GM21825 (cell line): ENCODE measurements at regions not wholly inside any gene's neighbourhood (a gene's known extent, or its start where the extent isn't known, plus 50 kb on each side); places are given as distances from the start of the nearest gene placed in this dataset.
"Not testable (repeated sequence)": the region's sequence is repeated elsewhere in the genome, so short reads cannot be mapped to it uniquely, and the experiment has no call there.

Experiments used
- ATAC-seq: cut with Tn5 transposase; IDR thresholded peaks from one replicate; pipeline ENCODE4 v1.9.1; 2021; ENCODE audit warnings: mild to moderate bottlenecking, moderate library complexity; ENCODE audit not compliant: unreplicated experiment

DNA sequence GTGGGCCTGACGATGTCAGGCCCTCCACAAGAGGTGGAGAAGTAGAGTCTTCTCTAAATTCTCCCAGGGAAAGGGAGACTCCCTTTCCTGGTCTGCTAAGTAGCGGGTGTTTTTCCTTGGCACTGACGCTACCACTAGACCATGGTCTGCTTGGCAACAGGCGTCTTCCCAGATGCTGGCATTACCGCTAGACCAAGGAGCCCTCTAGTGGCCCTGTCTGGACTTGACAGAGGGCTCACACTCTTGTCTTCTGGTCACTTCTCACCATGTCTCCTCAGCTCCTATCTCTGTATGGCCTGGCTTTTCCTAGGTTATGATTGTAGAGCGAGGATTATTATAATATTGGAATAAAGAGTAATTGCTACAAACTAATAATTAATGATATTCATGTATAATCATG is 51.1 kb upstream of the RASSF6 start:
- ATAC-seq, result not testable (repeated sequence)

GRCh38 chr4:73673286-73673685 is 53.0 kb upstream of the RASSF6 start:
- ATAC-seq, result no peak

DNA sequence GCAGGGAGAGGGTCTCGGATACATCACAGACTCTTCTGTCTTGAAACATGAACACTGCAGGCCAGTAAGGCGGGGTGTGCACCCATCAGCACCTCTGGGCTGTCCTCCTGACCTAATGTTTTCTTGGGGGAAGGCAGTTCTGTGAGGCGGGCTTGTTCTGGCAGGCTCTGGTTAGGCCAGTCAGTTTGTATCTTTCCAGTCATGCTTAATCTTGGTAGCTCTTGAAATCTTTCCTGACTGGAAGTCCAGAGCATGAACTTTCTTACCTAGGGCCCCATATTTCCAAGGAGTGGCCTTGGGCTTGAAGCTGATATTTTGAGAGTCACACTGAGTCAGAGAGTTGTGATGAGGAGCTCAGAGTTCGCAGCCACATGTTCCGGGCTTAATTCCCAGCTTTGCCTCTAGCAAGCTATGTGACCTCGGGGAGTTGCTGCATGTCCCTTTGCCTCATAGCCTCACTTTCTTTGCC is 54.2 kb upstream of the RASSF6 start:
- no peak for ATAC-seq

DNA sequence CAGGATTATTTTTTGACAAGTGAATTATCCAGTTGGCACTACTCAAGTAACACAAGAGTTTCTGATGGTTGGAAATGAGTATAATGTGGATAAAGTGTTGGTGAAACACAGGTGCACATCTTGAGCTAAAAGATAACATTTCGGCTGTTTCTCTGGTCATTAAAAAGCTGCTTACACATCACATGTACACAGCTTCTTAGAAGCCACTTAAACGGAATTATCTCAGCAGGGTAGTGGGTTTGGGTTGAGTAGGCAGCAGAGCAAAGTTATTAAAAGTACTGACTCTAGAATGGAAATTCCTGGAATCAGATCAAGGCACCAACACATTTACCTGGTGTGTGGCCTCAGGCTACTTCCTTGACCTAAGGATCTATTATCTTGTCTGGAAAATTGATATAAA is 55.4 kb upstream of the RASSF6 start:
- no peak for ATAC-seq

GRCh38 chr4:73676136-73676535 is 55.9 kb upstream of the RASSF6 start:
- ATAC-seq, result no peak

DNA sequence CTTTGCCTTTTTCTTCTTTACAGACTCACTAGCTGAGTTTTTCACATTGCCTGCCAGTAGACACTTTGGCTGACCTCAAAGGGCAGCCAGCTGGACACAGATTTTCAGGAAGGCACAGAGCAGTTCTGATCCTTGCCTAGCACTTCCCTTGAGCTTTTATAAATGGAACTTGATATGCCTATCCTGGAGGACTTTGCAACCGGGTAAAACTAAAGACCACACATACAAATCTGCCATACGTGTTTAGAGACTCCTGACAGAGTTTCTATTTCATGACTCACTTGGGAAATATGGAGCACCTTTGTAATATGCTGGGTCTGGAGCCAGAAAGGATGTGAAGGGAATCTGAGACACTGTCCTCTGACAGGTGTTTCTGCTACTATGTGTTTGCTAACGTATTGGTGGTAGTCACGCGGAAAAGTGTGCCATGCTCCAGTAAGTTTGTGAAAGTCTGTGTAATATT is 56.7 kb upstream of the RASSF6 start:
- ATAC-seq, result peak; percentile 93

GRCh38 chr4:73679836-73680235 is 59.6 kb upstream of the RASSF6 start:
- ATAC-seq, result no peak

DNA sequence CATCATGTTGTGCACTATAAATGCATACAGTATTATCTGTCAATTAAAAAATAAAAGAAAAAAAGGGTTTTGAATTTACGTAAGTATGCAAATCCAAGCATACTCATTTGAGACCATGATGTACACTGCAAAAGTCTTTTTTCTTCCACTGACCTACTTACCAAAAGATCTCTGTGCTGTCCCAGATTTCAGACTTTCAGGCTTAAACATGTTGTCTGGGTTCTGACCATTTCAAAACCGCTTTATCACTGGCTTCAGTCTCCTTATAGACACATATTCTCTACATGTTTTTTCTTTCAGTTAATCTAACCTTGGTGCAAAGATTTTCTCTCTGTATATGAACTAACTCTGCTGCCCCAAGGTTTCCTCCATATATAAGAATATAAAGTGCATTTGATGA is 58.6 kb upstream of the CXCL8 start:
- ATAC-seq, result no peak

GRCh38 chr4:73682508-73682907 is 57.9 kb upstream of the CXCL8 start:
- ATAC-seq, result no peak

GRCh38 chr4:73683033-73683432 is 57.3 kb upstream of the CXCL8 start:
- ATAC-seq, result no peak

DNA sequence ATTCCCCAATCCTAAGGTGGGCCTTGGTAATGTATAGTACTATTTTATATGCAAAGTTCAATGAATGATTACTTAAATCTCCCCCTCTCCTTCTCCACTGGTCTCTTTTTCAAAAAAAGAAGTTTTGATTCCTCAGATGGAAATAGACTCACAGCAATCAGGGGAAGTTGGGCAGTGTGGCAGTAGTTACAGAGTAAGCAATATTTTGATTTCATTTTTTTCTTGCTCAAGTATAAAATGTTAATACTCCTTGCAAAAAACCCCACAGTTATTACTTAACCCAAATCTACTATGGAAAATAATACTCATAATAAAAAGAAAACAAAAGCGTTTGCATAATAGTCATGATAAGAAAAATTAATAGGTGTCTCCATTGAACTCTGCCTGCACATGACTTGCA is 56.9 kb upstream of the CXCL8 start:
- no peak for ATAC-seq

- ATAC-seq, result no peak
Observed at GRCh38 chr4:73684097-73684496, 56.3 kb upstream of the CXCL8 start.

DNA sequence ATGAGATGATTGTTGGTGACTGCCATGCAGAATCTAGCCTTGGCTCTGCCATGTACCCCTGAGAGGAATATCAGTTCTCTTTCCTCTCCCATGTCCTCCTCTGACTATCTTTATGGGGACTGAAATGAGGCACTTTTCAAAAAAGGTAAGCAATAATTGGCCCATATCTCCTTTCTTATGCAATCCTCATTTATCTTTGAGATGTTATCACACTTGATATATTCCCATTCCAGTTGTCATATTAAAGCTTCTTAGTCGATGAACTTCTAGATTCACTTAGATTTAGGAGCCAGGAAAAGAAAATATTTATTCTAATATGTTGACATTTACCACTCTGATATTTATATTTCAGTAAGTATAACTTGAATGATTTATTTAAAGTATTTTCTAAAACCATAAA is 55.3 kb upstream of the CXCL8 start:
- no peak for ATAC-seq

DNA sequence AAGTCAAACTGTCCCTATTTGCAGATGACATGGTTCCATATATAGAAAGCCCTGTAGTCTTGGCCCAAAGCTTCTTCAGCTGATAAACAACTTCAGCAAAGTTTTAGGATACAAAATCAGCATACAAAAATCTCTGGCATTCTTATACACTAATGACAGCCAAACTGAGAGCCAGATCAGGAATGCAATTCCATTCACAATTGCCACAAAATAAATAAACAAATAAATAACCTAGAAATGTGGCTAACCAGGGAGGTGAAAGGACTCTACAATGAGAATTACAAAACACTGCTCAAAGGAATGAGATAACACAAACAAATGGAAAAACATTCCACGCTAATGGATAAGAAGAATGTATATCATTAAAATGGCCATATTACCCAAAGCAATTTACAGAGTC is 52.9 kb upstream of the CXCL8 start:
- ATAC-seq, result no peak

GRCh38 chr4:73690051-73690738 is 50.2 kb upstream of the CXCL8 start:
- no peak for ATAC-seq
